GM18873 (cell line): ENCODE measurements at regions not wholly inside any gene's neighbourhood (a gene's known extent, or its start where the extent isn't known, plus 50 kb on each side); places are given as distances from the start of the nearest gene placed in this dataset.
"Not testable (repeated sequence)": the region's sequence is repeated elsewhere in the genome, so short reads cannot be mapped to it uniquely, and the experiment has no call there.

Experiments
- ATAC-seq: cut with Tn5 transposase; IDR thresholded peaks from one replicate; pipeline ENCODE4 v1.9.1; 2021; ENCODE audit warnings: mild to moderate bottlenecking, moderate library complexity, moderate number of reproducible peaks; ENCODE audit not compliant: unreplicated experiment, low FRiP score

GRCh38 chr10:23864631-23865147, 344.2 kb upstream of the KIAA1217 start:
- no peak for ATAC-seq

DNA sequence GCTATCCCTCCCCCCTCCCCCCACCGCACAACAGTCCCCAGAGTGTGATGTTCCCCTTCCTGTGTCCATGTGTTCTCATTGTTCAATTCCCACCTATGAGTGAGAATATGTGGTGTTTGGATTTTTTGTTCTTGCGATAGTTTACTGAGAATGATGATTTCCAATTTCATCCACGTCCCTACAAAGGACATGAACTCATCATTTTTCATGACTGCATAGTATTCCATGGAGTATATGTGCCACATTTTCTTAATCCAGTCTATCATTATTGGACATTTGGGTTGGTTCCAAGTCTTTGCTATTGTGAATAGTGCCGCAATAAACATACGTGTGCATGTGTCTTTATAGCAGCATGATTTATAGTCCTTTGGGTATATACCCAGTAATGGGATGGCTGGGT, 342.0 kb upstream of the KIAA1217 start:
- ATAC-seq: not testable (repeated sequence)

DNA sequence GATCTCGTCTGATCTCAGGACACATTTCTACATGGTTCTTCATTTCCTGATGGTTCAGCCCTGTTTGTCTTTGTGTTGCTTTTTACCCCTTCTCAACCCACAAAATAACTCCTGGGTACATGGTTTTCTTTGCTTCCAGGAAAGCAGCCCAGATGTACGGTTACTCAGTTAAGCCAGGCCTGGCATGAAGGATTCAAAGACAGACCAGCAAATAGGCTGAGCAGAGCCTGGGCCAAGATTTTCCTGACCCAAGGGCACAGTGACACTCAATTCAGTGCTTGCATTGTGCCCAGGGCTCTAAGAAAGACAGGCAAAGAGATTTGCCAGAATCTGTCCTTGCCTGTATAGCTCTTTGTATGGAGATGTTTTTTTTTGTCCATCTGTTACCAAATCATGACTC, 340.8 kb upstream of the KIAA1217 start:
- no peak for ATAC-seq

DNA sequence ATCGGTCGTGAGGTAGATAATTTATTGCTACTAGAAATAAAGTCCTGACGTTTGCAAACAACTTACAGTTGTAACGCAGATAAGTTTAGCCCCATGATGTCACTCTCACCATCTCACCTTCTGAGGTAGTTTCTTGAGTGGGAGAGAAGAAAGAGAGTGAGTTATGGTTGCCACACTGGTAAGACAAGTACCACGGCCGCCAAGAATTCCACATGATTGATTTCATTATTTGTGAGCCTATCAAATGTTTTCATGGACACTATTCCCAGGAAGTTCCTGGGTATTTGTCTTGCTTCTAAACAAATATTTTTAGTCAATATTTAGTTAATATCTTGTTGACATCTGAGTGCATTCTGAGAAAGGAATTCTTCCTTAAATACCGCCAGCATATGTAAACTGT, 339.4 kb upstream of the KIAA1217 start:
- no peak for ATAC-seq

DNA sequence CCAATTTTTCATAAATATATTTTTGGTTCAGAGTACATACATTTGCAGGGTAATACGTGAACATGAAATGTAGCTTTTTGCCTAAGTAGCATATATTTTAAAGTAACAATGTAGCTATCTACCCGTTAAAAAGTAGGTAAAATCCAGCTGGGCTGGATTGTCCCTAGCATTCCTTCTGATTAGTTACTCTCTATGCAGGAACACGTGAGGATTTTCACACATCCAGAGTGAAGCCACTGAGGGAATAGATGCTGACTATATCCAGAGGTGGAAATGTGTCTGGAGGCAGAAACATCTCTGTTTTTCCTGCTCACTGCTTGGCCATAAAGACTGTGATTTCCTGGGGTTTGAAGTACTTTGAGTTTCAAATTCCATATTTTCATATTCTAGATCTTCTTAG, 338.9 kb upstream of the KIAA1217 start:
- no peak for ATAC-seq

DNA sequence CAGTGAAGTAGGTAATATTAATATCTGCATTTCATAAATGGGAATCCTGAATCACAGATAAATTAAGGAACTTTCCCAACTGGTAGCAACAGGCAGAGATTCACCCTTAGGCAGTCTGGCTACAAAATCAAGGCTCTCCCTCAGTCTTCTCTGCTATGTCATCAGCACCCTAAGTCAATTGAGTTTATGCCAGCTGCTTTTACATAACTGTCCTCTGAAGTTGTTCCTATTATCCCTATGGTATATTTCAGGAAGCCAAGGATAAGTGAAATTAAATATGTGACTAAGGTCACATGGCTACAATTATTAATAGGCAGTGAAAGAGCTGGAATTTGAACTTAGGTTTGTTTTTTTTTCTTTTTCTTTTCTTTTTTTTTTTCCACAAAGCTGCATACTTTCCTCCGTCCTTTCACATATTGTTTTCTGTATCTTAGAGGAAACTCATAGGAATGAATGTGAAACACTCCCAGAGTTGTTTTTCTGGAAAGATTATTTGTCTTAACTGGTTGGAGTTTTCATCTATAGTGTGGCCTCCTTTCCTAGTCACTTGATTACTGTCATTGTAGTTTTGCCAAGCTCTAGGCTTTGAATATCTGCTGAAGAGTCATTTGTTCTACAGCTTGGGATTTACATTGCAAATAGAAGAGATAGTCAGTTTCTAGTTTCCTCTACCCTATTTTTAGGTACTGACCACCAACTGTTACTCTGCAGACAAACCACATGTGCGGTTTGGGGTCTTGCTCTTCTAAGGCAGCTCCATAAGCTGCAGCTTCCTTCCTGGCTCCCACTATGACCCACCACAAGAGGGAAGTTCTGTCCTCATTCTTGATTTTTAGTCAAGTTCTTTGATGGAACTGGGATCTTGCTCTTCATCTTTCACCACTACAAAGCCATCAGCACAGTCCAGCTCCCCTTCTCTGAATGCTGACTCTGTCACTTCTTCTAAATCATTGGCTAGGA, 338.0 kb upstream of the KIAA1217 start:
- no peak for ATAC-seq

DNA sequence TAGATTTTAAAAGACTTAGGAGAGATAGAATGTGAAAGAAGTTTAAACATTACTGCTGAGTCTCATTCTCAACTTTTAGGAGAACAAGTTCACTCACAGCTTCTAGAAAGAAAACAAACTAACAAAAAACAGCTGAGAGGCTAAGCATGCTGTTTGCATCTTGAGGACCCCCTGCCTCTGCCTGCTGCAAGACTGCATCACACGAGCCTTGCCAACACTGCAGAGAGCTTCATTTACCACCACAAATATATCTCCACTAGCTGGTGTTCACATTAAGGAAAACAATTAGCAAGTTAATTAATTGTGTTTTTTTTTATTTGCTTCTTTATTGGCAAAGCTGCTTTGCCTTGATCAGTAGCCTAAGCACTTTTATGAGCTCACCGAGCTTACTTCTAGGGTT, 336.6 kb upstream of the KIAA1217 start:
- ATAC-seq: no peak

DNA sequence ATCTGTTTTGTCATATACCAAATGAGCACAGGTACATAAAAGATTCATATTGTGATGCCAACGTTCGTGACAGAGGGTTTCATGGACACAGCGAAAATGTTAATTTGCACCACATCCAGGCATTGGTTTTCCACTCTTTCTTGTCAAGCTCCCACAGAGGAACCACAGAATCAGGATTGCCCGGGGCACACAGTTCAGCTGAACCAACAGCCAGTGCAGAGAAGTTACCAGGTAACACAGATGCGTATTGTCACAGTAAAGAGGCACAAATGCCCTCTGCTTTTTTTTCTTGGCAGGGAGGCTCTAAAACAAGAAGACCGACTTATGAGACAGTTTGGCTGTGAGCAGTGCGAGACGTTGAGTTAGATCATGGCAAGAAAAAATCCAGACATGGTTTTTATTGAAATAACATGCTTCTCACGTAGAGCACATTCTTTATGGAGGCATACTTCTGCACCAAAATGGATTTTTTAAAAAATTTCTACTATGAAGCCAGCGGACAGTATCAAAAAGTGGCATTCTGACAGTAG, 331.1 kb upstream of the KIAA1217 start:
- ATAC-seq: no peak

GRCh38 chr10:23884670-23885069, 324.3 kb upstream of the KIAA1217 start:
- ATAC-seq: no peak

GRCh38 chr10:23885853-23886252, 323.1 kb upstream of the KIAA1217 start:
- no peak for ATAC-seq

DNA sequence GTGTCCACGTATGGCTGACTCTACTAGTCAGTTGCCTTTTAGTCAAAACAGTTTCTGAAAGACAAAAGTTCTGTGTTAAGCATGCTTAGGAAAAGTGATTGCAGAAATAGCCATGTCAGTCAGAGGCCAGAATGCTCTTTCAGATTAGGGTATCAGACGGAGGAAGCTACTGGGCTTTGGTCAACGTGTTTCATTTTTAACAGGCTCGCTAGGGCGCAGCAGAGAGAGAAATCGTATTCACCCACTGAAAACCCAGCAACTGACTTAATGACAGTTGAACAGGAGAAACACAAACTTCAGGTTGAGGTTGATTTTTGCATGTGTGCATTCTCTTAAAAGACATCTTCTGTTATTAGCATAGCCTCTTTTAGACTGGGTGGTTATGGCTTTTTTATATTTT, 322.6 kb upstream of the KIAA1217 start:
- no peak for ATAC-seq

- ATAC-seq: no peak
Measured at GRCh38 chr10:23891301-23891700, 317.6 kb upstream of the KIAA1217 start.

- no peak for ATAC-seq
Measured at GRCh38 chr10:23892296-23892695, 316.6 kb upstream of the KIAA1217 start.

DNA sequence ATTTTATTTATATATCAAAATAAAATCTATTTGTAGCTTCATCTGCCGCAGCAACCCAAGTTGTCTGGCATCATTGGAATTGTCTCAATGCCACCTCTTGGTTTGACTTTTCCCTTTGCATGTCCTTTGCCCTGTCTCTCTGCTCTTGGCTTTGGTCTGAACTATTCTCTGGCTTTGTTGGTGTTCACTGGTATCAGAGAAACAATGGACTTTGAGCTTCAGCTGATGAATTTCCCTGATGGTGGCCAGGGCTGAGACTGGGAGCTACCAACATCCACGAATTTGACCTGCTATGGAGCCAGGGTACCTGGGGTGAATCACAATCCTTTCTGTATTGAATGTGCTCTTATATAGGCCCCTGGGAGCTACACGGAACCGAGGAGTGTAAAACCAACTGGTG, 311.7 kb upstream of the KIAA1217 start:
- ATAC-seq: no peak

GRCh38 chr10:23897861-23898260, 311.1 kb upstream of the KIAA1217 start:
- no peak for ATAC-seq

- no peak for ATAC-seq
Measured at GRCh38 chr10:23899166-23899565, 309.8 kb upstream of the KIAA1217 start.

- no peak for ATAC-seq
Measured at GRCh38 chr10:23910291-23910690, 298.6 kb upstream of the KIAA1217 start.

- ATAC-seq: no peak
Measured at GRCh38 chr10:23912884-23913404, 296.0 kb upstream of the KIAA1217 start.

DNA sequence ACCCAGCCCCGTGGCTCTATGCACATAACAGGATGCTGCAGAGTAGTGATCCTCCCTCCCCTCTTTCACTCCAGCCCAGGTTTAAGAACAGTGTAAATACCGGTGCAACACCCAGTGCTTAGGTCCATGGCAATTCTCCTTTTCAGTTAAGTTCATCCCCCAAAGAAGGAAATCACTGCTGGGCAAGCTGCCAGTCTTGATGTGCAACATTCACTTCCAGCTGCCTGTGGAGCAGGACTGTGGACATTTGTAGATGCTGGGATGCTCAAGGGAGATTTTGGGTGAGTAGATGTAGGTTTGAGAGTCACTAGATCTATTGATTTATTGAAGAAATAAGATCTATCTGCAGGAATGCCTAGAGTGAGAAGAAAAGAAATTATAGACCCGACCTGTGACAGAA, 294.3 kb upstream of the KIAA1217 start:
- no peak for ATAC-seq

GRCh38 chr10:23917251-23917840, 291.6 kb upstream of the KIAA1217 start:
- no peak for ATAC-seq

- ATAC-seq: no peak
Measured at GRCh38 chr10:23918090-23918723, 290.7 kb upstream of the KIAA1217 start.
